Neural progenitor cell (in vitro differentiated cells): ENCODE measurements at regions not wholly inside any gene's neighbourhood (a gene's known extent, or its start where the extent isn't known, plus 50 kb on each side); places are given as distances from the start of the nearest gene placed in this dataset.

Experiments used
- EZH2 ChIP-seq: fragments of 200-600 bp; sonication (generic); IDR thresholded peaks from 2 replicates; pipeline ENCODE4 v1.6.1; 2017; ENCODE audit warnings: antibody characterized with exemption, mild to moderate bottlenecking, moderate library complexity
- TF ChIP-seq, protein P1 (sequence below): fragments of 200-600 bp; sonication (generic); IDR thresholded peaks from 2 replicates; pipeline ENCODE4 v1.5.1; 2017; ENCODE audit warnings: antibody characterized with exemption, mild to moderate bottlenecking

DNA sequence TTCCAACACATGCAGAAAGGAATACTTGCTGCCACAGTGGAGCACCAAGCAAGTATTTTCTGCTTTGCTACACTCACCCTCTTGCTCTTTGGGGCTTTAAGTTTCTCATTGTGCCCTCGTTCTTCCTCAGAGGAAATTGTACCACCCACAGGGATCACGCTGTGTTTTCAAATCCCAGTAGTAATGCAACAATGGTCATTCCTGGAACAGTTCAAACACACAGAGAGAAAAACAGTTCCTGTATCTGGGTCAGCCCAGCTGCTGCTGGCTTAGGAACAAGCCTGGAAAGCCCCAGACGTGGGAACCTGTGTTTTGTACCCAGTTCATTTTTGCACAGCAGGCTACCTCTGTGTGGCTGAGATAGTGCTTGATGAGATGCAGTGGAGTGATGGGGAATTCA is 907.8 kb downstream of the STPG2 start:
- TF ChIP-seq, protein P1, sequence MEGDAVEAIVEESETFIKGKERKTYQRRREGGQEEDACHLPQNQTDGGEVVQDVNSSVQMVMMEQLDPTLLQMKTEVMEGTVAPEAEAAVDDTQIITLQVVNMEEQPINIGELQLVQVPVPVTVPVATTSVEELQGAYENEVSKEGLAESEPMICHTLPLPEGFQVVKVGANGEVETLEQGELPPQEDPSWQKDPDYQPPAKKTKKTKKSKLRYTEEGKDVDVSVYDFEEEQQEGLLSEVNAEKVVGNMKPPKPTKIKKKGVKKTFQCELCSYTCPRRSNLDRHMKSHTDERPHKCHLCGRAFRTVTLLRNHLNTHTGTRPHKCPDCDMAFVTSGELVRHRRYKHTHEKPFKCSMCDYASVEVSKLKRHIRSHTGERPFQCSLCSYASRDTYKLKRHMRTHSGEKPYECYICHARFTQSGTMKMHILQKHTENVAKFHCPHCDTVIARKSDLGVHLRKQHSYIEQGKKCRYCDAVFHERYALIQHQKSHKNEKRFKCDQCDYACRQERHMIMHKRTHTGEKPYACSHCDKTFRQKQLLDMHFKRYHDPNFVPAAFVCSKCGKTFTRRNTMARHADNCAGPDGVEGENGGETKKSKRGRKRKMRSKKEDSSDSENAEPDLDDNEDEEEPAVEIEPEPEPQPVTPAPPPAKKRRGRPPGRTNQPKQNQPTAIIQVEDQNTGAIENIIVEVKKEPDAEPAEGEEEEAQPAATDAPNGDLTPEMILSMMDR: no peak
- no peak for TF ChIP-seq EZH2
